ENCODE measurements at regions not wholly inside any gene's neighbourhood (a gene's known extent, or its start where the extent isn't known, plus 50 kb on each side); places are given as distances from the start of the nearest gene placed in this dataset.

DNA sequence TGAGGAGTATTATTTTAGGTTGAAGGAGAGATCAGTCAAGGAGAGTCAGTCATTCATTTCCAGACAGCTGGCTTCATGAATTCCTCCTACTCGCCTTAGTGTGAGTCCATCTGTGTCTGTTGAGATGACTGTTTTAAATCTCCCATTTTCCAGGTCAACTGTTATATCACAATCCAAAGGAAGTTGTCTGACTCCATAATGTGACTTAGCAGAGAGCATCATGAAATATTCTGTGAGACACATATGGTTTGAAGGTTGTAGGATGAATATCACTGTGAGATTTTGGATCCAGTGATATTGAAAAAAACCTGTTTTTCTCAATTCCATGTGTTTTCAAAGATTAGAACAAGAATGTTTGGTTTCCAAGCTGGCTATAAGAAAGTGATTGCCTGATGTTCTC, 530.2 kb upstream of the MAN1A1 start:
- intact Hi-C loops (cut with DNase I): no loop called here
- WGBS, 2 donors: 0% methylated on average over 1 of the region's 1 CpG
- H3K9me3 ChIP-seq: no peaks in the 10 kb centered on the region
- no peak for ATAC-seq
- no peak for FAIRE-seq
- no peaks in the 10 kb centered on the region for H3K36me3 ChIP-seq
- H3K4me3 ChIP-seq: no peak overlapping the region
- DNase-seq: no peak
- no peaks in the 10 kb centered on the region for H3K4me1 ChIP-seq
- no peaks in the 10 kb centered on the region for H3K27me3 ChIP-seq
- H3K27ac ChIP-seq: no peak overlapping the region
- TF ChIP-seq, protein P1, sequence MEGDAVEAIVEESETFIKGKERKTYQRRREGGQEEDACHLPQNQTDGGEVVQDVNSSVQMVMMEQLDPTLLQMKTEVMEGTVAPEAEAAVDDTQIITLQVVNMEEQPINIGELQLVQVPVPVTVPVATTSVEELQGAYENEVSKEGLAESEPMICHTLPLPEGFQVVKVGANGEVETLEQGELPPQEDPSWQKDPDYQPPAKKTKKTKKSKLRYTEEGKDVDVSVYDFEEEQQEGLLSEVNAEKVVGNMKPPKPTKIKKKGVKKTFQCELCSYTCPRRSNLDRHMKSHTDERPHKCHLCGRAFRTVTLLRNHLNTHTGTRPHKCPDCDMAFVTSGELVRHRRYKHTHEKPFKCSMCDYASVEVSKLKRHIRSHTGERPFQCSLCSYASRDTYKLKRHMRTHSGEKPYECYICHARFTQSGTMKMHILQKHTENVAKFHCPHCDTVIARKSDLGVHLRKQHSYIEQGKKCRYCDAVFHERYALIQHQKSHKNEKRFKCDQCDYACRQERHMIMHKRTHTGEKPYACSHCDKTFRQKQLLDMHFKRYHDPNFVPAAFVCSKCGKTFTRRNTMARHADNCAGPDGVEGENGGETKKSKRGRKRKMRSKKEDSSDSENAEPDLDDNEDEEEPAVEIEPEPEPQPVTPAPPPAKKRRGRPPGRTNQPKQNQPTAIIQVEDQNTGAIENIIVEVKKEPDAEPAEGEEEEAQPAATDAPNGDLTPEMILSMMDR (IDR thresholded peaks at IDR 0.05): no peak

- Histone ChIP-seq H3K4me3 (no peak overlapping the region), H3K27me3 (no peaks in the 10 kb centered on the region), H3K9me3 (no peaks in the 10 kb centered on the region), H3K4me1 (no peaks in the 10 kb centered on the region), H3K27ac (no peak overlapping the region), H3K36me3 (no peaks in the 10 kb centered on the region)
- whole genome bisulfite sequencing, 2 donors: 86 to 87% methylated on average over 4 of the region's 4 CpGs
- intact Hi-C loops (cut with DNase I): no loop called here
- TF ChIP-seq, protein P1 (IDR thresholded peaks at IDR 0.05): no peak
- ATAC-seq (no peak), FAIRE-seq (peak; percentile 17), DNase-seq (no peak)
These were observed 524.8 kb upstream of the MAN1A1 start for GRCh38 chr6:119874381-119874780.

DNA sequence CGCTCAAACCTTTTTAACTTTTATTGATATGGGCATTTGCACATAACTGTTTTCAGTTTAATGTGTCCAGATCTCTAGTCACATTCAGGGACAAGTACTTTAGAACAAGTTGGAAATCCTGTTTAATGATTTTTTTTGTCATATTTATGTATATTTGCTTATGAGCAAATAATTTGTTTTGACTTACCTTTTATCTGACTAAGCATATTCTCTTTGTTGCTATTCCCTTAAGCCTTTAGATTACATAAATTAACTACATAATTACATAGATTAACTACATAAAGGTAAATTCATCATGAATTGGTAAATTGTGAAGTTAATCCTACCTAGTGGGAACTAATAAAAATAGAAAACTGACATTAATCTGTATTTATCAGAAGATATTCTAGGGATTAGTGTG, 523.5 kb upstream of the MAN1A1 start:
- H3K27ac ChIP-seq: no peak overlapping the region

GRCh38 chr6:119871520-119871919, 522.0 kb upstream of the MAN1A1 start:
- ATAC-seq: no peak
- Histone ChIP-seq H3K9me3 (no peaks in the 10 kb centered on the region), H3K27ac (no peak overlapping the region), H3K4me1 (no peaks in the 10 kb centered on the region), H3K4me3 (no peak overlapping the region), H3K36me3 (no peaks in the 10 kb centered on the region), H3K27me3 (no peaks in the 10 kb centered on the region)
- no peak for DNase-seq
- TF ChIP-seq, protein P1 (IDR thresholded peaks at IDR 0.05): no peak
- intact Hi-C loops (cut with DNase I): no loop called here
- FAIRE-seq: no peak
- WGBS, 2 donors: 45 to 60% methylated on average over 2 of the region's 2 CpGs

More for the DNA sequence above, 523.5 kb upstream of the MAN1A1 start:
- Histone ChIP-seq H3K4me1 (no peaks in the 10 kb centered on the region), H3K27me3 (no peaks in the 10 kb centered on the region), H3K36me3 (no peaks in the 10 kb centered on the region), H3K9me3 (no peaks in the 10 kb centered on the region), H3K4me3 (no peak overlapping the region)
- intact Hi-C loops (cut with DNase I): no loop called here
- FAIRE-seq: no peak
- 90 to 97% methylated on average over 1 of the region's 1 CpG for WGBS, 2 donors
- no peak for ATAC-seq
- DNase-seq: no peak
- TF ChIP-seq, protein P1 (IDR thresholded peaks at IDR 0.05): no peak

- no peak for ATAC-seq
- TF ChIP-seq, protein P1 (IDR thresholded peaks at IDR 0.05): no peak
These were observed 516.1 kb upstream of the MAN1A1 start for GRCh38 chr6:119865466-119866350.

More at GRCh38 chr6:119865466-119866350, 516.1 kb upstream of the MAN1A1 start:
- Histone ChIP-seq H3K27me3 (no peaks in the 10 kb centered on the region), H3K36me3 (no peaks in the 10 kb centered on the region), H3K9me3 (no peaks in the 10 kb centered on the region), H3K4me3 (no peak overlapping the region), H3K27ac (no peak overlapping the region), H3K4me1 (no peaks in the 10 kb centered on the region)
- 84 to 92% methylated on average over 3 of the region's 3 CpGs for WGBS, 2 donors
- no peak for FAIRE-seq
- intact Hi-C loops (cut with DNase I): no loop called here
- no peak for DNase-seq
